ENCODE measurements at regions not wholly inside any gene's neighbourhood (a gene's known extent, or its start where the extent isn't known, plus 50 kb on each side); places are given as distances from the start of the nearest gene placed in this dataset.
"Not testable (repeated sequence)": the region's sequence is repeated elsewhere in the genome, so short reads cannot be mapped to it uniquely, and the experiment has no call there.

- H3K9ac ChIP-seq (ENCODE audit: low read depth, low read length, poor library complexity) = no peak overlapping the region
- no peak overlapping the region for H2BK120ac ChIP-seq (ENCODE audit: low read depth, low read length)
- H3K9me3 ChIP-seq (replicated peaks in 1 of 2; ENCODE audit: control insufficient read depth in 2 of 2, insufficient read depth in 1 of 2, low read depth in 1 of 2, low read length in 2 of 2) = no peaks in the 10 kb centered on the region
- H2BK12ac ChIP-seq (ENCODE audit: low read length) = no peak overlapping the region
- H4K91ac ChIP-seq (ENCODE audit: low read depth, low read length, poor library complexity) = no peak overlapping the region
- no peak overlapping the region for H2BK5ac ChIP-seq (ENCODE audit: low read length)
- H4K8ac ChIP-seq (ENCODE audit: low read depth, low read length) = no peak overlapping the region
- H3K4ac ChIP-seq (ENCODE audit: low read length) = no peak overlapping the region
- H3K4me2 ChIP-seq (ENCODE audit: insufficient read depth, low read length, poor library complexity, severe bottlenecking) = no peak overlapping the region
- H2BK15ac ChIP-seq (ENCODE audit: low read length) = no peak overlapping the region
- no peak overlapping the region for H3K23ac ChIP-seq (ENCODE audit: low read depth, low read length, poor library complexity)
- WGBS, 2 donors (ENCODE audit: extremely low coverage in 2 of 2, insufficient read length in 2 of 2, insufficient replicate concordance in 1 of 2) = no CpG with 5 or more reads among the region's 3 CpGs
- peaks cover 3 to 8% of the 10 kb centered on the region in 2 donors for H3K4me1 ChIP-seq (ENCODE audit: control insufficient read depth in 2 of 2, insufficient read depth in 1 of 2, low read depth in 1 of 2, low read length in 2 of 2)
- H2AK5ac ChIP-seq (ENCODE audit: low read depth, low read length) = no peak overlapping the region
- H2AFZ ChIP-seq (ENCODE audit: low read length) = no peak overlapping the region
- no peak for DNase-seq (ENCODE audit: low spot score)
- H3K79me1 ChIP-seq (ENCODE audit: low read depth, low read length) = no peaks in the 10 kb centered on the region
- H3K18ac ChIP-seq (ENCODE audit: low read length) = no peak overlapping the region
- H3K36me3 ChIP-seq (replicated peaks in 1 of 2; ENCODE audit: control insufficient read depth in 2 of 2, insufficient read depth in 2 of 2, low read length in 2 of 2) = no peaks in the 10 kb centered on the region
- no peak overlapping the region for H3K27ac ChIP-seq (replicated peaks; ENCODE audit: low read length)
- no peak overlapping the region for H3K4me3 ChIP-seq (ENCODE audit: low read length in 2 of 2)
- H3K14ac ChIP-seq (ENCODE audit: low read length) = no peak overlapping the region
- H3K27me3 ChIP-seq (ENCODE audit: control insufficient read depth in 3 of 3, insufficient read depth in 3 of 3, low read depth in 1 of 3, low read length in 3 of 3) = no peaks in the 10 kb centered on the region
Measured at GRCh38 chr21:20186186-20186585, 812.0 kb upstream of the NCAM2 start.

DNA sequence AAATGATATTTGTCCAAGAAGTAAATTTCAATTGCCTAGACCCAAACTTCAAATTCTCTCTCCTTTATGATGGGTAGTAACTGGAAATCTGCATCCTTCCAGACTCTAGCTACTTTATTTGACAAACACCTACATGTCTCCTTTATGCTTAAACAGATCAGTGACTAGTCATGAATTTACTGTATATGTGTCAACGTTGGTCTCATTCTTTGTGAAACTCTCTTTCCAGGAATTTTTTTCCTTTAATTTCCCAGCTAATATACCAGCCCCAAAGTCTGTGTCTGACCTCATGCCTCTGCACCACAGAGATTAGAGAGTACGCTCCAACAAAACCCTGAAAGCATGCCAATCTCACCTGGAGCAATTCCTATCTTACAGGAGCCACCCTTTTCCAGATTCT lies 811.2 kb upstream of the NCAM2 start:
- no peak overlapping the region for H3K23ac ChIP-seq (ENCODE audit: low read depth, low read length, poor library complexity)
- H3K4me3 ChIP-seq (ENCODE audit: low read length in 2 of 2) = no peak overlapping the region
- no peak overlapping the region for H3K9ac ChIP-seq (ENCODE audit: low read depth, low read length, poor library complexity)
- H3K4ac ChIP-seq (ENCODE audit: low read length) = no peak overlapping the region
- H2AK5ac ChIP-seq (ENCODE audit: low read depth, low read length) = no peak overlapping the region
- DNase-seq (ENCODE audit: low spot score) = no peak
- H2AFZ ChIP-seq (ENCODE audit: low read length) = no peak overlapping the region
- no peak overlapping the region for H3K18ac ChIP-seq (ENCODE audit: low read length)
- H3K14ac ChIP-seq (ENCODE audit: low read length) = no peak overlapping the region
- H3K4me2 ChIP-seq (ENCODE audit: insufficient read depth, low read length, poor library complexity, severe bottlenecking) = no peak overlapping the region
- no CpG with 5 or more reads among the region's 2 CpGs for WGBS, 2 donors (ENCODE audit: extremely low coverage in 2 of 2, insufficient read length in 2 of 2, insufficient replicate concordance in 1 of 2)
- H3K9me3 ChIP-seq (replicated peaks in 1 of 2; ENCODE audit: control insufficient read depth in 2 of 2, insufficient read depth in 1 of 2, low read depth in 1 of 2, low read length in 2 of 2) = no peaks in the 10 kb centered on the region
- no peak overlapping the region for H3K27ac ChIP-seq (replicated peaks; ENCODE audit: low read length)
- no peak overlapping the region for H2BK12ac ChIP-seq (ENCODE audit: low read length)
- no peak overlapping the region for H4K8ac ChIP-seq (ENCODE audit: low read depth, low read length)
- H3K4me1 ChIP-seq (ENCODE audit: control insufficient read depth in 2 of 2, insufficient read depth in 1 of 2, low read depth in 1 of 2, low read length in 2 of 2) = peaks cover 0 to 3% of the 10 kb centered on the region in 2 donors
- no peak overlapping the region for H4K91ac ChIP-seq (ENCODE audit: low read depth, low read length, poor library complexity)
- no peaks in the 10 kb centered on the region for H3K27me3 ChIP-seq (ENCODE audit: control insufficient read depth in 3 of 3, insufficient read depth in 3 of 3, low read depth in 1 of 3, low read length in 3 of 3)
- no peaks in the 10 kb centered on the region for H3K36me3 ChIP-seq (replicated peaks in 1 of 2; ENCODE audit: control insufficient read depth in 2 of 2, insufficient read depth in 2 of 2, low read length in 2 of 2)
- no peaks in the 10 kb centered on the region for H3K79me1 ChIP-seq (ENCODE audit: low read depth, low read length)
- no peak overlapping the region for H2BK120ac ChIP-seq (ENCODE audit: low read depth, low read length)
- H2BK15ac ChIP-seq (ENCODE audit: low read length) = no peak overlapping the region
- no peak overlapping the region for H2BK5ac ChIP-seq (ENCODE audit: low read length)

DNA sequence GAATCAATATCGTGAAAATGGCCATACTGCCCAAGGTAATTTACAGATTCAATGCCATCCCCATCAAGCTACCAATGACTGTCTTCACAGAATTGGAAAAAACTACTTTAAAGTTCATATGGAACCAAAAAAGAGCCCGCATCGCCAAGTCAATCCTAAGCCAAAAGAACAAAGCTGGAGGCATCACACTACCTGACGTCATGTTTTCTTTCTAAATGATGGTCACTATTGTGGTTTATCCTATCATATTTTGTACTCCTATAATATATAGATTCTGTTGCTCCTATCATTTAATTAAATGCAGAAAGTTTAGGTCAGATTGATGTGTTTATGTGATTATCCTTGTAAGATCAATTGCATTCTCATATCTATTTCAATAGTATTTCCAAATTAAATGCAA lies 796.9 kb upstream of the NCAM2 start:
- not testable (repeated sequence) for H3K23ac ChIP-seq (ENCODE audit: low read depth, low read length, poor library complexity); DNase-seq (ENCODE audit: low spot score); H2BK120ac ChIP-seq (ENCODE audit: low read depth, low read length); H3K4me1 ChIP-seq (ENCODE audit: control insufficient read depth in 2 of 2, insufficient read depth in 1 of 2, low read depth in 1 of 2, low read length in 2 of 2); H3K4me3 ChIP-seq (ENCODE audit: low read length in 2 of 2); H3K4me2 ChIP-seq (ENCODE audit: insufficient read depth, low read length, poor library complexity, severe bottlenecking); H4K91ac ChIP-seq (ENCODE audit: low read depth, low read length, poor library complexity); H3K79me1 ChIP-seq (ENCODE audit: low read depth, low read length); H3K18ac ChIP-seq (ENCODE audit: low read length); H2AK5ac ChIP-seq (ENCODE audit: low read depth, low read length); H3K9me3 ChIP-seq (replicated peaks in 1 of 2; ENCODE audit: control insufficient read depth in 2 of 2, insufficient read depth in 1 of 2, low read depth in 1 of 2, low read length in 2 of 2); H2AFZ ChIP-seq (ENCODE audit: low read length); H2BK5ac ChIP-seq (ENCODE audit: low read length); H3K27ac ChIP-seq (replicated peaks; ENCODE audit: low read length); H3K4ac ChIP-seq (ENCODE audit: low read length); H2BK15ac ChIP-seq (ENCODE audit: low read length); H3K9ac ChIP-seq (ENCODE audit: low read depth, low read length, poor library complexity); H2BK12ac ChIP-seq (ENCODE audit: low read length); H3K14ac ChIP-seq (ENCODE audit: low read length); H4K8ac ChIP-seq (ENCODE audit: low read depth, low read length); H3K36me3 ChIP-seq (replicated peaks in 1 of 2; ENCODE audit: control insufficient read depth in 2 of 2, insufficient read depth in 2 of 2, low read length in 2 of 2); H3K27me3 ChIP-seq (ENCODE audit: control insufficient read depth in 3 of 3, insufficient read depth in 3 of 3, low read depth in 1 of 3, low read length in 3 of 3)
- WGBS, 2 donors (ENCODE audit: extremely low coverage in 2 of 2, insufficient read length in 2 of 2, insufficient replicate concordance in 1 of 2) = no CpG with 5 or more reads among the region's 4 CpGs

- no peak overlapping the region for H3K4me2 ChIP-seq (ENCODE audit: insufficient read depth, low read length, poor library complexity, severe bottlenecking)
- H4K8ac ChIP-seq (ENCODE audit: low read depth, low read length) = no peak overlapping the region
- H2BK15ac ChIP-seq (ENCODE audit: low read length) = no peak overlapping the region
- no peaks in the 10 kb centered on the region for H3K4me1 ChIP-seq (ENCODE audit: control insufficient read depth in 2 of 2, insufficient read depth in 1 of 2, low read depth in 1 of 2, low read length in 2 of 2)
- no peaks in the 10 kb centered on the region for H3K9me3 ChIP-seq (replicated peaks in 1 of 2; ENCODE audit: control insufficient read depth in 2 of 2, insufficient read depth in 1 of 2, low read depth in 1 of 2, low read length in 2 of 2)
- H3K79me1 ChIP-seq (ENCODE audit: low read depth, low read length) = no peaks in the 10 kb centered on the region
- DNase-seq (ENCODE audit: low spot score) = no peak
- WGBS, 2 donors (ENCODE audit: extremely low coverage in 2 of 2, insufficient read length in 2 of 2, insufficient replicate concordance in 1 of 2) = no CpG with 5 or more reads among the region's 3 CpGs
- no peak overlapping the region for H3K4me3 ChIP-seq (ENCODE audit: low read length in 2 of 2)
- no peak overlapping the region for H3K4ac ChIP-seq (ENCODE audit: low read length)
- H4K91ac ChIP-seq (ENCODE audit: low read depth, low read length, poor library complexity) = no peak overlapping the region
- no peaks in the 10 kb centered on the region for H3K27me3 ChIP-seq (ENCODE audit: control insufficient read depth in 3 of 3, insufficient read depth in 3 of 3, low read depth in 1 of 3, low read length in 3 of 3)
- no peaks in the 10 kb centered on the region for H3K36me3 ChIP-seq (replicated peaks in 1 of 2; ENCODE audit: control insufficient read depth in 2 of 2, insufficient read depth in 2 of 2, low read length in 2 of 2)
- no peak overlapping the region for H2BK120ac ChIP-seq (ENCODE audit: low read depth, low read length)
- H2AK5ac ChIP-seq (ENCODE audit: low read depth, low read length) = no peak overlapping the region
- H2BK5ac ChIP-seq (ENCODE audit: low read length) = no peak overlapping the region
- H3K9ac ChIP-seq (ENCODE audit: low read depth, low read length, poor library complexity) = no peak overlapping the region
- no peak overlapping the region for H2AFZ ChIP-seq (ENCODE audit: low read length)
- no peak overlapping the region for H3K18ac ChIP-seq (ENCODE audit: low read length)
- no peak overlapping the region for H3K14ac ChIP-seq (ENCODE audit: low read length)
- no peak overlapping the region for H2BK12ac ChIP-seq (ENCODE audit: low read length)
- H3K23ac ChIP-seq (ENCODE audit: low read depth, low read length, poor library complexity) = no peak overlapping the region
- H3K27ac ChIP-seq (replicated peaks; ENCODE audit: low read length) = no peak overlapping the region
Measured at GRCh38 chr21:20207335-20207734, 790.9 kb upstream of the NCAM2 start.

All from neuronal stem cell (in vitro differentiated cells).